SK-N-SH (cell line): ENCODE measurements at regions not wholly inside any gene's neighbourhood (a gene's known extent, or its start where the extent isn't known, plus 50 kb on each side); places are given as distances from the start of the nearest gene placed in this dataset.

Experiments used
- CTCF ChIA-PET: fragments of 300-600, 350-600 bp; formaldehyde crosslinking; extraction: SDS; loops from one replicate; lab custom pipeline; 2021; lab: Yijun Ruan, JAX
- POLR2A ChIA-PET: fragments of 350-600 bp; sonication (Branson Sonifier 250); formaldehyde crosslinking; extraction: SDS; loops from one replicate; lab custom pipeline; 2020; ENCODE audit warnings: antibody characterized with exemption, inconsistent platforms; lab: Yijun Ruan, JAX
- DNase-seq: peaks from one replicate; pipeline ENCODE4 v3.0.0; 2012
- H2AFZ ChIP-seq: fragments of 200-600 bp; sonication (generic); 2 replicates; pipeline ENCODE4 v1.8.1; 2016; ENCODE audit warnings: antibody characterized with exemption, mild to moderate bottlenecking, low read depth
- H3F3A ChIP-seq: fragments of 200-600 bp; sonication (generic); replicated peaks from 2 replicates; pipeline ENCODE3; 2016; ENCODE audit warnings: antibody characterized with exemption, mild to moderate bottlenecking; ENCODE audit not compliant: insufficient read depth
- H3K27ac ChIP-seq, 2 experiments: fragments of 200-500 bp in 1 of 2; fragments of 200-600 bp in 1 of 2; sonication (Bioruptor generic) in 1 of 2; sonication (generic), shearing (Covaris generic) in 1 of 2; 2 replicates each; pipeline versions ENCODE4 v1.5.1 to v1.6.1; 2014 to 2016; ENCODE audit warnings: low read depth in 2 of 2, inconsistent platforms in 1 of 2, low read length in 1 of 2, mild to moderate bottlenecking in 1 of 2, mixed read lengths in 1 of 2
- H3K27me3 ChIP-seq: fragments of 200-600 bp; sonication (generic), shearing (Covaris generic); 2 replicates; pipeline ENCODE4 v1.6.1; 2016; ENCODE audit warnings: mixed run types; ENCODE audit not compliant: insufficient read depth
- H3K36me3 ChIP-seq, 2 experiments: fragments of 200-500 bp in 1 of 2; fragments of 200-600 bp in 1 of 2; sonication (Bioruptor generic) in 1 of 2; sonication (generic) in 1 of 2; replicated peaks in 1 of 2; 2 replicates each; pipeline versions ENCODE3 to v1.5.1; 2014 to 2016; ENCODE audit warnings: low read length in 1 of 2, mild to moderate bottlenecking in 1 of 2; ENCODE audit not compliant: insufficient read depth in 2 of 2, control insufficient read depth in 1 of 2
- H3K4me1 ChIP-seq, 2 experiments: fragments of 200-500 bp in 1 of 2; fragments of 200-600 bp in 1 of 2; sonication (Bioruptor generic) in 1 of 2; sonication (generic), shearing (Covaris generic) in 1 of 2; 2 replicates each; pipeline versions ENCODE4 v1.5.1 to v1.6.1; 2014 to 2016; ENCODE audit warnings: low read depth in 1 of 2, low read length in 1 of 2, mixed run types in 1 of 2; ENCODE audit not compliant: insufficient read depth in 2 of 2, control insufficient read depth in 1 of 2
- H3K4me2 ChIP-seq: fragments of 200-600 bp; sonication (generic), shearing (Covaris generic); 2 replicates; pipeline ENCODE4 v1.6.1; 2017; ENCODE audit warnings: mixed run types
- H3K4me3 ChIP-seq, 2 experiments: fragments of 200-500 bp in 1 of 2; fragments of 200-600 bp in 1 of 2; sonication (Bioruptor generic) in 1 of 2; sonication (generic), shearing (Covaris generic) in 1 of 2; 2 replicates each; pipeline versions ENCODE4 v1.5.1 to v1.8.1; 2014 to 2016; ENCODE audit warnings: low read depth in 2 of 2, inconsistent platforms in 1 of 2, low read length in 1 of 2, mild to moderate bottlenecking in 1 of 2, mixed read lengths in 1 of 2, moderate library complexity in 1 of 2
- H3K79me2 ChIP-seq: fragments of 200-600 bp; sonication (generic); 2 replicates; pipeline ENCODE4 v1.8.1; 2017; ENCODE audit warnings: mild to moderate bottlenecking; ENCODE audit not compliant: insufficient read depth
- H3K9ac ChIP-seq: fragments of 200-600 bp; sonication (generic); 2 replicates; pipeline ENCODE4 v1.6.1; 2017; ENCODE audit warnings: mixed run types
- H3K9me2 ChIP-seq: fragments of 200-600 bp; sonication (generic); 2 replicates; pipeline ENCODE4 v1.6.1; 2017; ENCODE audit warnings: mixed run types
- H3K9me3 ChIP-seq: fragments of 200-600 bp; sonication (generic); 2 replicates; pipeline ENCODE4 v1.6.1; 2017; ENCODE audit warnings: mixed run types, mild to moderate bottlenecking, moderate library complexity
- H4K20me1 ChIP-seq: fragments of 200-600 bp; sonication (generic); 2 replicates; pipeline ENCODE4 v1.6.1; 2017; ENCODE audit warnings: mild to moderate bottlenecking, mixed run types; ENCODE audit not compliant: insufficient read depth
- EZH2phosphoT487 ChIP-seq: fragments of 200-600 bp; sonication (generic); IDR thresholded peaks from 2 replicates; pipeline ENCODE4 v1.6.1; 2017; ENCODE audit warnings: low read depth, mixed run types, mild to moderate bottlenecking, antibody characterized with exemption, moderate library complexity, borderline replicate concordance
- FOXJ3 ChIP-seq: sonication (generic); formaldehyde crosslinking; IDR thresholded peaks from 2 replicates; pipeline ENCODE4 v1.5.1; 2020; ENCODE audit warnings: mild to moderate bottlenecking, missing genetic modification reagents
- GATA2 ChIP-seq: sonication (generic); formaldehyde crosslinking; IDR thresholded peaks from 2 replicates; pipeline ENCODE4 v1.5.0; 2020; ENCODE audit warnings: mild to moderate bottlenecking, missing genetic modification reagents
- JUND ChIP-seq: IDR thresholded peaks from 2 replicates; pipeline ENCODE4 v1.4.0; 2012
- MEF2A ChIP-seq: IDR thresholded peaks from 2 replicates; pipeline ENCODE4 v1.4.0; 2012; ENCODE audit warnings: low read depth, borderline replicate concordance
- MXI1 ChIP-seq: IDR thresholded peaks from 2 replicates; pipeline ENCODE4 v1.6.1; 2012; ENCODE audit warnings: mild to moderate bottlenecking, low read depth, low read length, improper control_type of control experiment
- NRF1 ChIP-seq: IDR thresholded peaks from 2 replicates; pipeline ENCODE4 v1.6.1; 2012; ENCODE audit warnings: low read depth, mild to moderate bottlenecking, low read length
- POLR2AphosphoS5 ChIP-seq: IDR thresholded peaks from 2 replicates; pipeline ENCODE4 v1.6.1; 2012; ENCODE audit warnings: low read depth, low read length
- RAD21 ChIP-seq: IDR thresholded peaks from 2 replicates; pipeline ENCODE4 v1.6.1; 2012; ENCODE audit warnings: mild to moderate bottlenecking, low read length
- RCOR1 ChIP-seq: fragments of 150-350 bp; IDR thresholded peaks from 2 replicates; pipeline ENCODE4 v1.6.1; 2017; ENCODE audit warnings: antibody characterized with exemption, low read length
- REST ChIP-seq: IDR thresholded peaks from 2 replicates; pipeline ENCODE4 v1.6.1; 2012; ENCODE audit warnings: mild to moderate bottlenecking, low read depth, low read length, moderate library complexity
- RXRA ChIP-seq: IDR thresholded peaks from 2 replicates; pipeline ENCODE4 v1.4.0; 2012; ENCODE audit warnings: low read depth, mild to moderate bottlenecking, borderline replicate concordance
- SIN3A ChIP-seq: IDR thresholded peaks from 2 replicates; pipeline ENCODE4 v1.6.1; 2012; ENCODE audit warnings: low read depth, mild to moderate bottlenecking, low read length, moderate library complexity, borderline replicate concordance
- SMC3 ChIP-seq: IDR thresholded peaks from 2 replicates; pipeline ENCODE4 v1.6.1; 2012; ENCODE audit warnings: low read depth, low read length, improper control_type of control experiment
- USF1 ChIP-seq: IDR thresholded peaks from 2 replicates; pipeline ENCODE4 v1.4.0; 2012; ENCODE audit warnings: low read depth, borderline replicate concordance
- USF2 ChIP-seq: fragments of 150-350 bp; IDR thresholded peaks from 2 replicates; pipeline ENCODE4 v1.6.1; 2017; ENCODE audit warnings: antibody characterized with exemption, low read length, low read depth, borderline replicate concordance
- ZBTB33 ChIP-seq: IDR thresholded peaks from 2 replicates; pipeline ENCODE4 v1.4.0; 2012; ENCODE audit warnings: low read depth, borderline replicate concordance
- WGBS: methylation state at CpG from one replicate; pipeline ENCODE4 v1.1.6; 2017; ENCODE audit warnings: low lambda C conversion rate; 5-methylcytosine and 5-hydroxymethylcytosine counted together

- 57% methylated on average over 3 of the region's 3 CpGs for WGBS
- no peak overlapping the region for H3K9ac ChIP-seq
- H3F3A ChIP-seq: no peaks in the 10 kb centered on the region
- ChIA-PET CTCF (interaction anchor here (1.1 to 1.8 kb wide), 3 partner anchors 11 to 39 kb away, joined by 3 to 5 read pairs (median 4); no protein-coding TSS in a partner anchor), POLR2A (no interaction called here)
- no peaks in the 10 kb centered on the region for H3K4me1 ChIP-seq
- no peaks in the 10 kb centered on the region for H3K9me3 ChIP-seq
- no peak overlapping the region for H3K27ac ChIP-seq
- no peaks in the 10 kb centered on the region for H3K79me2 ChIP-seq
- no peaks in the 10 kb centered on the region for H3K9me2 ChIP-seq
- H3K27me3 ChIP-seq: peaks cover 7% of the 10 kb centered on the region; the same call in 1 of the 2 replicates
- H3K4me3 ChIP-seq: no peak overlapping the region
- H3K4me2 ChIP-seq: no peak overlapping the region
- H2AFZ ChIP-seq: no peak overlapping the region
- TF ChIP-seq RCOR1 (no peak), MEF2A (no peak), MXI1 (no peak), EZH2phosphoT487 (no peak), RXRA (no peak), RAD21 (no peak), POLR2AphosphoS5 (no peak), ZBTB33 (no peak), USF2 (no peak), REST (no peak), SIN3A (no peak), NRF1 (no peak), SMC3 (no peak), JUND (no peak), USF1 (no peak), FOXJ3 (CRISPR knock-in tag) (no peak), GATA2 (CRISPR knock-in tag) (no peak)
- TF ChIP-seq, all 33 proteins: peak for 0
- Histone ChIP-seq H4K20me1 (no peaks in the 10 kb centered on the region), H3K36me3 (no peaks in the 10 kb centered on the region)
- no peak for DNase-seq
Observed at GRCh38 chr22:22424956-22425355, 83.6 kb downstream of the ZNF280B start.
